ENCODE measurements at regions not wholly inside any gene's neighbourhood (a gene's known extent, or its start where the extent isn't known, plus 50 kb on each side); places are given as distances from the start of the nearest gene placed in this dataset.

GRCh38 chr12:58668871-58669270 is 251.4 kb downstream of the LRIG3 start:
- TF ChIP-seq CTCF (IDR thresholded peaks at IDR 0.05) (no peak), REST (IDR thresholded peaks at IDR 0.05; ENCODE audit: insufficient read depth in 1 of 2, low read depth in 2 of 2, low read length in 1 of 2) (no peak), TCF7L2 (IDR thresholded peaks at IDR 0.05; ENCODE audit: low read depth, low read length) (no peak), POLR2AphosphoS5 (IDR thresholded peaks at IDR 0.05; ENCODE audit: low read depth, low read length) (no peak)

Data from Panc1 (cell line).